Activated naive CD4-positive, alpha-beta T cell treated with Interleukin-2 at 50 U/mL for 16 hours (primary cell): ENCODE measurements at regions not wholly inside any gene's neighbourhood (a gene's known extent, or its start where the extent isn't known, plus 50 kb on each side); places are given as distances from the start of the nearest gene placed in this dataset.
"Not testable (repeated sequence)": the region's sequence is repeated elsewhere in the genome, so short reads cannot be mapped to it uniquely, and the experiment has no call there.

ENCODE experiments used
- DNase-seq: peaks from one replicate; pipeline ENCODE4 v3.0.0-alpha.2; 2020

DNA sequence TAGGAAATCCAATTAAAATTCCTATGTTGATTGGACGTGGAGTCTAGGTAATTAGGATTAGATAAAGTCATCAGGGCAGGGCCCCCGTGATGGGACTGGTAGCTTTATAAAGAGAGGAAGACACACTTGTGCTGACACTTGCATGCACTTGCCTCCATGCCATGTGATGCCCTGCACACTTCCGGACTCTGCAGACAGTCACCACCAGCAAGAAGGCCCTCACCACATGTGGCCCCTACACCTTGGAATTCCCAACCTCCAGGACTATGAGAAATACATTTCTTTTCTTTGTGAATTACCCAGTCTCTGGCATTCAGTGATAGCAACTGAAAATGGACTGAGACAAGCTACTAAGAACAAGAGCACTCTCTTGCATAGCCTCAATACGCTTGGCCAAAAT lies 90.6 kb downstream of the CRYGS start:
- DNase-seq, result no peak

DNA sequence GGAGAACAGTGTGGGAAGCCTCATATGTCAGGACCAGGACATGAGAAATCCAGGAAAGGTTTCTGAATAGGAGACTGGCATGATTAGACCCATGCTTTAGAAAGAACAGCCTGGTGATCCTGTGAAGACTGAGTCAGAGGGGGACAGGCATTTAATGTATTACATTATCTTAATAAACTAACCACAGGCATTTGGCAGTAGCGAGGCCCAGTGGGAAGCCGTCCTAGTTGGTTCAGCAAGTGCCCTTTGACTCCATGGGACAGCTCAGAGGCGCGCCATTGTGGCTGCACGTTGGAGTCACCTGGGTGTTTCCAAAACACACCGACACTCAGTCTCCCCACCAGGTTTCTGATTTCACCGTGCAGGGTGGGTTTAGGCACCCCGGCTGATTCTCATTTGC lies 90.5 kb upstream of the DGKG start:
- DNase-seq, result no peak

DNA sequence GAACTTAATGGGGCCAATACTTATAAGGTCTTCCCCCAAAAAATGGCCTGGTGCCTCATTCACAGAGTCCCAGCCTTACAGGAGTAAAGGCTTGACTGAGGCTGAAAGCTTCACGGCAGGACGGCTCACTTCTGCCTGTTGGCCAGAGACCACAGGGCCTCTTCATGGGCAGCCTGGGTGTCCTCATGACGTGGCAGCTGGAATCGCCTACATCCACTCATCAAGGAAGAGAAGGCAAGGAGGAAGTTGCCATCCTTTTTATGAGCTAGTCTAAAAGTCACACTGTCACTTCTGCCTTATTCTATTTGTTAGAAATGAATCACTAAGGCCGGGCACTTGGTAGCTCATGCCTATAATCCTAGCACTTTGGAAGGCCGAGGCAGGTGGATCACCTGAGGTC lies 89.3 kb upstream of the DGKG start:
- DNase-seq, result no peak

DNA sequence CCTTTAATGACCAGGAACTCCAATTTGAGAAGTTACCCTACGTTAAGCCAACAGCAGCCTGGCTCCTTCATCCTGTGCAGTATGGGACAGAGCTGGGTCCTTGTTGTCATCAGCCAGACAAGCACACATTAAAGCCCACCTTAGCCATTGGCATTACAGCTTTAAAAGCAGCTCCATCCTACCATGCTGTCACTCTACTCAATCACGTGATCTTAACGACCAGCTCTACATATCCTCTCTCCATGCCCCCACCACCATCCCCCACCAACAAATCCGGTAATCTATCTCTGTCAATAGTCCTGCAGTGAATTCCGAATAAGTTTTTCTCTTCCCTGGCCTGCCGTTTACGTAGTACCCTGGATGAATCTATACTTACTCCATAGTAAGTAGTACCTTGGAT lies 82.9 kb upstream of the DGKG start:
- no peak for DNase-seq

- no peak for DNase-seq
Observed at GRCh38 chr3:186444288-186444687, 82.3 kb upstream of the DGKG start.

DNA sequence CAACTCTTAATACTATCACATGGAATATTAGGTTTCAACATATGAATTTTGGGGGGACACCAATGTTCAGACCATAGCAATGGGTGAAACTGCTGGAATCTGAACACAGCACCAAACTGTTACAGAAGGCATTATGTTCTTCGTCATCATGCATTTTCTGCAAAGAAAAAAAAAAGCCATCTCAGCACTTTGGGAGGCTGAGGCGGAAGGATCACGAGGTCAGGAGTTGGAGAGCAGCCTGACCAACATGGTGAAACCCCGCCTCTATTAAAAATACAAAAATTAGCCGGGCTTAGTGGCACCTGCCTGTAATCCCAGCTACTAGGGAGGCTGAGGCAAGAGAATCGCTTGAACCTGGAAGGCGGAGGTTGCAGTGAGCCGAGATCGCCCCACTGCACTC lies 80.9 kb upstream of the DGKG start:
- DNase-seq, result not testable (repeated sequence)

- DNase-seq, result no peak
Observed at GRCh38 chr3:186442162-186442561, 80.1 kb upstream of the DGKG start.

- no peak for DNase-seq
Observed at GRCh38 chr3:186440891-186441290, 78.9 kb upstream of the DGKG start.

- DNase-seq, result no peak
Observed at GRCh38 chr3:186439725-186440124, 77.7 kb upstream of the DGKG start.

GRCh38 chr3:186435332-186435731 lies 73.3 kb upstream of the DGKG start:
- not testable (repeated sequence) for DNase-seq

- DNase-seq, result no peak
Observed at GRCh38 chr3:186432944-186433732, 71.1 kb upstream of the DGKG start.

GRCh38 chr3:186432189-186432588 lies 70.2 kb upstream of the DGKG start:
- DNase-seq, result no peak

DNA sequence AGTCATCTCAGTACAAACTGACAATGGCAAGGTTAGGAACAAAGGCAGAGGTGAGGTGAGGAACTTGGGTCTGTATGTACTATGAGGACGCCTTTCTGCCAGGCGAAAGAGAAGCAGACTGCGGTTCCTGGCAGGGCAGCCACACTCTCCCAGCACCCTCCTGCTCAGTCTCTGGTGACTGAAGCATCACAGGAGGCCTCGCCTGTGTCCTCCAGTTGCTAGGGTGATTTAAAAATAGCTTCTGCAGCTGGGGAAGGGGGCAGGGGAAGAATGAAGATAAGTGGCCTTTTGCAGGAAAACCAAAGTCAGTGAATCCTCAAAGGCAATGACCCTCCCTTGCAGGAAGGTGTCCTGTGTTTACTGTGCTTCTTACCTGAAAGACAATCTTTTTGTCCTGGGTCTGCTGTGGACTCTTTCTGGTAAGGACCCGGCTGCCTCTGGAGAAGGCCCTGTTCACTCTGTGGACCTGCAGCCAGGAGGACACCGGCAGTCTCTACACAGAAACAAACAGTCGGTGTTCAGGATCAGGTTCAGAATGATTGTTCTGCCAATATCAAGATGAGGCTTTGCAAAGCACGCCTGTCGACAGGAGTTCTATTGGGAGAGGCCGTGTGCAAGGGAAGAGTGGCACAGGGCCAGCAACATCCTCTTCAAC lies 65.7 kb upstream of the DGKG start:
- DNase-seq, result no peak

GRCh38 chr3:186425788-186426730 lies 64.0 kb upstream of the DGKG start:
- DNase-seq, result no peak

DNA sequence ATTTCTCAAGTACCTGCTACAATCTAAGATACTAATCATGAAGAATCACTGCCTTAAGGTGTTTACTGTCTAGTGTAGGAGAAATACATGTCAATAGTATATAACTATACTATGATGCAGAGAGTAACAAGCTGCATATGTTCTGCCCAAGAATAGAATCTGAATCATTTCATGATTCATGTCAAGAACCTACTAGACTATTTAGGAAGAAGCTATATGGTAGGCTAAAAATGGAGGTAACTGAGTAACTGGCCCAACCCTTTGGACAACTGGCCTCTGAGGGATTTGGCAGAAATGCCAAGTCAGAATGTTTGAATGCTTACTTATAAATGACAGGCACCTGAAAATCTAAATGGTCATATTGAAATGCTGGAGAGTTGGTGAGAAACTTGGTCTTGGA lies 59.9 kb upstream of the DGKG start:
- no peak for DNase-seq

DNA sequence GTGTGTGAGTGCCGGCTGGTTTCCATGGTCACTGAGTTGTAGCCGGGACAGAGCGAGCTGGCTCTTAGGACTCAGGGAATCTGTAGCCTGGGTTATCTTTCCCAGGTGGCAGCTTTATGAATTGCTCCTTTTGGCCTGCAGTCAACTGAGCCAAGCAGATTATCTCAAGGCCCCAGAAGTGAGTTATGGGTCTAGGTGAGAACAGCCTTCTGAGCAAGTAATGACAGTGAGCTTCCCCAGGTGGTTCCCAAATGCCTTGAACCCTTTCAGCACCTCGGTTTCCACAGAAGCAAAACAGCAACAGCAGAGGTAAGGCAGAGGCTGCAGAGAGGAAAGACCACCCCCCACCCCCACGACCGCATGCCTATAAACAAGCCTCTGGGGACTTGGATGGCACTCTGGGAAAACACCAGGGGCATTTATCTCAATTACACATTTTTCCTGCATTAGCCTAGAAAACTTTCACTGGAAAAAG lies 56.7 kb upstream of the DGKG start:
- DNase-seq, result no peak

DNA sequence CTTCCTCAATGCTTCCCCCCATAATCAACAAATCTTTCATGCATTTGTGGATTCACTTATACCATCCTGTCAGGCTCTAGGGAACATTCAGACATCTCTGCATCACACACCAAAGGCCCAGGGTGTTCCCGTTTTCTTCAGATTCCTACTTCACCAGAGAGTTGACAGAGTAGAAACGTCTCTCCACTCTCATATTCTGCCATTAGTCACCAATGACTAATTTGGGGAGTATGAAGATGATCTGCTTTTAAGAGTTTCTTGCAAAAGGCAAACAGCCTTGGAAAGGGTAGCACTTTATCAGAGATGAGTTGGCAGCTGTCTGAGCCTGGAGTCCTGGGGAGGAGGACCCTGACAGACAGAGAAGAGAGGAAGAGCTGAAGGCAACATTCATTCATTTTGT lies 55.8 kb upstream of the DGKG start:
- no peak for DNase-seq

DNA sequence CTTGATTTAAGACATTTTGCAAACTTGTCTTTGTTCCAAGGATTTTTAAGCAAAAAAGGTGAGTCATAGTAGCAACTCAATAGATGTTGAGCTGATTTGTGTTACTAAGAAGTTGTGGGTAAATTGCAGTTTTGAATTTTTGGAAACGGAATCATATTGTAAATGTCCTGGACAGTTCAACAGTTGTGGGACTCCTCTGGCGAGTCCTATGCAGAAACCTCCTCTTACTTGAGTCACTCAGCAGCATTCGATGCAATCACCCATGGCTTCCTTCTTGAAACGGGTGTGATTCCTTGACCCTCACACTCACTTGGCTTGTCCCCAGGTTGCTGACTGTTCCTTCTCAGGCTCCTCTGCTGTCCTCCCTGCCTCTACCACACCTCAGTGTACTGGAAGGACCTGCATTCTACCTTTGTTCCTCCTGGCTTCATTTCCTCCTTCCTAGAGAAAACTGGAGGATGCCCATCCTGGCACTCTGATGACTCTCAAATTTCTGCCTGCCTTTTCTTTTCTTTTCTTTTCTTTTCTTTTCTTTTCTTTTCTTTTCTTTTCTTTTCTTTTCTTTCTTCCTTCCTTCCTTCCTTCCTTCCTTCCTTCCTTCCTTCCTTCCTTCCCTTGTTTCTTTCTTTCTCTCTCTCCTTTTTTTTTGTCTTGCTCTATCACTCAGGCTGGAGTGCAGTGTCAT lies 52.8 kb upstream of the DGKG start:
- no peak for DNase-seq

DNA sequence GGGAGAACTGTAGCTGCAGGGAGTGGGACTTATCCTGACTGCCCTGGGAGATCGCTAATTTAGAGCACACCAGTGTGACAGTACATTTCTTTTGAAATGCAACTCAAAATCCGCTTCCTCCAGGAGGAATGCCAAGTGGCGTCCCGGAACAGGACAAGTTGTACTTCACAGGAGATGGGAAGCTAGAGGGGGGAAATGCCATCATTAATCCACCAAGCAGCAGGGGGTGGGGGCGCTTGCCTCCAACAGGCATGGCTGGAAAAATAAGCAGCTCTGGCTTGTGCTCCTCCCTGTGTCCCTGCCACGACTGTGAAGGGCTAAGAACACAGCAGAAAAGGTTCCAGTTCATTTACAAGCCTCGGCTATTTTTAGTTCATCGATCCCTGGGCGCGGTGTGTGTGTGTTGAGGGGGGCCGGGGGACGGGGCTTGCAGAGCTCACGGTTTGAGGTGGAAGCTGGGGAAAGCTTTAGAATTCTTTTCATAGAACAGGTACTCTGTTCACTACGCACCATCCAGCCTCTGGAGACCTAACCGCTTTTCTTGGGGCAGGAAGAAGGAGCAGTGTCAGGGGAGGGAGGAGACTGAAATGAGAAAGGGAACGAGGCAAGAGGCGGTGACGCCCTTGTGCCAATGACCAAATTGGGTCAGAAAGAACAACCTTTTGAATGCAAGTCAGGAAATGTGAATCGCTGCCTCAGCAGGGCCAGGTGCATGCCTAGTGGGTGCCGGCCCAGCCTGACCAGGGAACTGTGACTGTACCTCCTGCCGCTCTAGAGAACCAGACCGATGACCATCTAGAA lies 51.8 kb upstream of the DGKG start:
- peak; percentile 15 for DNase-seq

DNA sequence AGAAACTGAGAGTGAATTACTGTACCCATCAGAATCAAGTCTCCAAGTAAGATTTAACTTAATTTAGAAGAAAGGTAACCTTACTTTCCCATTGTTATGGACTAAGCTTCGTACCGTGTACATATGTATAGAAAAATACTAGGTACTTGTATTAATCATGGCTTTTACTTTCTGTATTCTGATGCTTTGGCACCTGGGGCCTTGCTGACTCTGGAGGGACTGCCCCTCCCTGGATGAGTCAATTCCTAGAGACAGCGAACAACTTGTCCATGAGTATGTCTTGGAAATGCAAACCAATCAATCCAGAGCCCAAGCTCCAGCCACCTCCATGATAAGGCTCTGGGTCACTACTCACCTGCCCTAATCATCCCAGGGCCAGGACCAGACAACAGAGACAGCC lies 50.0 kb upstream of the DGKG start:
- DNase-seq, result peak; percentile 13
